K562 (cell line): ENCODE measurements at regions not wholly inside any gene's neighbourhood (a gene's known extent, or its start where the extent isn't known, plus 50 kb on each side); places are given as distances from the start of the nearest gene placed in this dataset.

Experiments
- ATAC-seq: fragments of 200-7000 bp; cut with Tn5 transposase; 3 replicates; pipeline ENCODE4 v1.9.1; 2020; ENCODE audit warnings: moderate library complexity
- BruUV-seq: library from RNA; stranded (reverse); fragments of 400-500 nt; replicated peaks from 2 replicates; lab custom pipeline; 2021; lab: Mats Ljungman, UMichigan
- CTCF ChIA-PET: fragments of 300-600 bp; formaldehyde crosslinking; extraction: SDS; loops from one replicate; lab custom pipeline; 2021; ENCODE audit warnings: low intra/inter-chr PET ratio; lab: Yijun Ruan, JAX
- POLR2A ChIA-PET: fragments of 300-600, 350-650 bp; sonication (Branson Sonifier 250); formaldehyde crosslinking; extraction: SDS; loops from one replicate; lab custom pipeline; 2021; ENCODE audit warnings: antibody characterized with exemption, inconsistent platforms; lab: Yijun Ruan, JAX
- DNase-seq, 4 experiments: peaks; one replicate each; pipeline versions ENCODE4 v3.0.0 to v3.0.0-alpha.2; 2011 to 2018; ENCODE audit warnings: low spot score in 3 of 4, mixed read lengths in 3 of 4; ENCODE audit errors: extremely low read depth in 1 of 4
- FAIRE-seq: peaks from 2 replicates; lab custom pipeline; 2011; peaks lifted over from hg19 to GRCh38; lab: Jason Lieb, UNC
- H2AFZ ChIP-seq: 2 replicates; pipeline ENCODE4 v1.6.0; 2011; ENCODE audit warnings: low read depth, low read length, control low read depth, inconsistent platforms
- H3K27ac ChIP-seq: fragments of 200-600 bp; 3 replicates; pipeline ENCODE4 v1.8.0; 2011; ENCODE audit warnings: low read depth, mild to moderate bottlenecking, control low read depth, inconsistent platforms, low read length, moderate library complexity, mixed read lengths; ENCODE audit errors: extremely low read depth
- H3K27me3 ChIP-seq, 2 experiments: fragments of 300-600 bp in 1 of 2; 2 replicates in 1 of 2; 3 replicates in 1 of 2; pipeline versions ENCODE4 v1.6.0 to v1.8.0; 2011; ENCODE audit warnings: inconsistent platforms in 2 of 2, low read length in 2 of 2, mild to moderate bottlenecking in 1 of 2, mixed read lengths in 1 of 2, moderate library complexity in 1 of 2; ENCODE audit not compliant: control insufficient read depth in 2 of 2, insufficient read depth in 2 of 2
- H3K36me3 ChIP-seq: fragments of 300-600 bp; 3 replicates; pipeline ENCODE4 v1.8.0; 2011; ENCODE audit warnings: mild to moderate bottlenecking, low read length, inconsistent platforms; ENCODE audit not compliant: control insufficient read depth, insufficient read depth
- H3K4me1 ChIP-seq, 2 experiments: fragments of 200-600 bp in 1 of 2; replicated peaks in 1 of 2; 2 replicates in 1 of 2; 3 replicates in 1 of 2; pipeline versions ENCODE4 v1.5.1 to v1.8.0; 2011; ENCODE audit warnings: inconsistent platforms in 2 of 2, low read length in 2 of 2, mild to moderate bottlenecking in 1 of 2, mixed read lengths in 1 of 2, moderate library complexity in 1 of 2; ENCODE audit not compliant: control insufficient read depth in 2 of 2, insufficient read depth in 2 of 2
- H3K4me2 ChIP-seq: 2 replicates; pipeline ENCODE4 v1.6.1; 2011; ENCODE audit warnings: low read length, control low read depth, inconsistent platforms, mixed read lengths; ENCODE audit not compliant: insufficient read depth
- H3K4me3 ChIP-seq: fragments of 200-600 bp; sonication (generic), shearing (Covaris generic); 2 replicates; pipeline ENCODE4 v1.5.1; 2016; ENCODE audit warnings: control low read depth, inconsistent platforms
- H3K79me2 ChIP-seq: fragments of 200-600 bp; 3 replicates; pipeline ENCODE4 v1.8.0; 2011; ENCODE audit warnings: low read length, inconsistent platforms; ENCODE audit not compliant: control insufficient read depth, insufficient read depth
- H3K9ac ChIP-seq, 2 experiments: 2 replicates each; pipeline versions ENCODE4 v1.6.0 to v1.6.1; 2011; ENCODE audit warnings: low read depth in 2 of 2, low read length in 2 of 2, control low read depth in 1 of 2, inconsistent platforms in 1 of 2, mild to moderate bottlenecking in 1 of 2, mixed read lengths in 1 of 2; ENCODE audit not compliant: insufficient read depth in 1 of 2
- H3K9me1 ChIP-seq: one replicate; pipeline ENCODE4 v1.6.0; 2011; ENCODE audit warnings: inconsistent platforms, mild to moderate bottlenecking, low read length, moderate library complexity; ENCODE audit not compliant: control insufficient read depth, insufficient read depth
- H3K9me3 ChIP-seq: replicated peaks from 2 replicates; pipeline ENCODE4 v1.5.1; 2011; ENCODE audit warnings: low read depth, low read length, inconsistent platforms; ENCODE audit not compliant: control insufficient read depth, insufficient read depth
- H4K20me1 ChIP-seq: replicated peaks from 2 replicates; pipeline ENCODE4 v1.6.1; 2011; ENCODE audit warnings: low read length, inconsistent platforms, mixed read lengths; ENCODE audit not compliant: control insufficient read depth, insufficient read depth
- ATF4 ChIP-seq: fragments of 450-650 bp; formaldehyde crosslinking; IDR thresholded peaks from 2 replicates; pipeline ENCODE4 v1.4.0; 2022; ENCODE audit warnings: mild to moderate bottlenecking, moderate library complexity
- BRD9 ChIP-seq: fragments of 450-650 bp; IDR thresholded peaks from 2 replicates; pipeline ENCODE4 v1.6.1; 2018; ENCODE audit warnings: low read depth; ENCODE audit not compliant: partially characterized antibody
- CBX1 ChIP-seq: sonication (generic); IDR thresholded peaks from 2 replicates; pipeline ENCODE4 v1.6.1; 2016; ENCODE audit warnings: antibody characterized with exemption, low read depth, mild to moderate bottlenecking
- CCAR2 ChIP-seq: fragments of 200-400 bp; formaldehyde crosslinking; IDR thresholded peaks from 2 replicates; pipeline ENCODE4 v1.6.1; 2017; ENCODE audit warnings: mild to moderate bottlenecking, low read depth, low read length
- DACH1 ChIP-seq: fragments of 450-650 bp; IDR thresholded peaks from 2 replicates; pipeline ENCODE4 v1.6.1; 2018; ENCODE audit not compliant: partially characterized antibody
- HES1 ChIP-seq: fragments of 450-650 bp; IDR thresholded peaks from 2 replicates; pipeline ENCODE4 v1.6.1; 2016; ENCODE audit warnings: low read depth, mild to moderate bottlenecking, moderate library complexity
- HMG20A ChIP-seq: fragments of 450-650 bp; formaldehyde crosslinking; conservative IDR thresholded peaks from 2 replicates; pipeline ENCODE4 v1.4.0; 2020; ENCODE audit warnings: mild to moderate bottlenecking, mixed read lengths
- ILK ChIP-seq: fragments of 450-650 bp; IDR thresholded peaks from 2 replicates; pipeline ENCODE4 v1.6.1; 2016; ENCODE audit warnings: missing genetic modification characterization, low read depth, mild to moderate bottlenecking, missing compliant biosample characterization, moderate library complexity, borderline replicate concordance
- MAFG ChIP-seq: fragments of 450-650 bp; conservative IDR thresholded peaks from 2 replicates; pipeline ENCODE4 v1.6.1; 2016; ENCODE audit warnings: missing genetic modification characterization, missing compliant biosample characterization
- MED1 ChIP-seq: sonication (generic); formaldehyde crosslinking; IDR thresholded peaks from 2 replicates; pipeline ENCODE4 v1.8.1; 2023; ENCODE audit warnings: missing genetic modification reagents, borderline replicate concordance
- MEF2D ChIP-seq: conservative IDR thresholded peaks from 2 replicates; pipeline ENCODE4 v1.6.1; 2016; ENCODE audit warnings: low read depth, missing genetic modification characterization, missing compliant biosample characterization
- SAFB ChIP-seq: fragments of 200-400 bp; formaldehyde crosslinking; IDR thresholded peaks from 2 replicates; pipeline ENCODE4 v1.6.1; 2017; ENCODE audit warnings: low read depth, low read length, borderline replicate concordance
- SMARCC2 ChIP-seq: fragments of 450-650 bp; IDR thresholded peaks from 2 replicates; pipeline ENCODE4 v1.6.1; 2017; ENCODE audit warnings: antibody characterized with exemption, moderate library complexity, mild to moderate bottlenecking, low read depth
- VEZF1 ChIP-seq: fragments of 200-800 bp; sonication (Bioruptor generic); IDR thresholded peaks from 2 replicates; pipeline ENCODE4 v1.6.1; 2017; ENCODE audit warnings: missing genetic modification characterization, missing compliant biosample characterization
- ZBTB11 ChIP-seq, 3 experiments: fragments of 200-800 bp in 1 of 3; fragments of 250-450 bp in 1 of 3; fragments of 450-650 bp in 1 of 3; sonication (Bioruptor Pico) in 1 of 3; sonication (Bioruptor generic) in 1 of 3; formaldehyde crosslinking in 1 of 3; IDR thresholded peaks; 2 replicates each; pipeline versions ENCODE4 v1.6.1 to v1.8.0; 2016 to 2022; ENCODE audit warnings: mild to moderate bottlenecking in 2 of 3, missing genetic modification characterization in 2 of 3, missing compliant biosample characterization in 1 of 3, moderate library complexity in 1 of 3
- ZFP30 ChIP-seq: fragments of 250-450 bp; sonication (Bioruptor Pico); IDR thresholded peaks from 2 replicates; pipeline ENCODE4 v1.8.0; 2022; ENCODE audit warnings: moderate library complexity, mild to moderate bottlenecking, inconsistent platforms, borderline replicate concordance
- ZFP36 ChIP-seq: fragments of 150-350 bp; IDR thresholded peaks from 2 replicates; pipeline ENCODE4 v1.6.1; 2018; ENCODE audit warnings: low read length, low read depth; ENCODE audit not compliant: partially characterized antibody
- ZKSCAN3 ChIP-seq: fragments of 250-450 bp; sonication (Bioruptor Pico); IDR thresholded peaks from 2 replicates; pipeline ENCODE4 v1.4.0; 2020
- WGBS: fragments of 100-300 bp; shearing (Covaris generic); methylation state at CpG from one replicate; pipeline ENCODE4 v1.1.6; 2016; ENCODE audit warnings: low coverage, mixed read lengths; ENCODE audit not compliant: insufficient coverage; ENCODE audit errors: missing lambda C conversion rate; 5-methylcytosine and 5-hydroxymethylcytosine counted together
- in situ Hi-C: fragments of 300-500 bp; cut with MboI; formaldehyde crosslinking; loops from 4 replicates; pipeline ENCODE4 v1.15.0; 2018; ENCODE audit warnings: inconsistent platforms, mixed read lengths
- intact Hi-C: fragments of 100-400 bp; cut with micrococcal nuclease; formaldehyde crosslinking; loops from 2 replicates; pipeline ENCODE4 v1.14.2; 2022

GRCh38 chr4:59646082-59646481, 1554.0 kb upstream of the ADGRL3 start:
- no peak overlapping the region for H3K4me3 ChIP-seq
- H3K9ac ChIP-seq = no peak overlapping the region
- FAIRE-seq = no peak
- H3K4me1 ChIP-seq = no peaks in the 10 kb centered on the region
- in situ Hi-C loops (no loop called here), intact Hi-C loops (no loop called here)
- no peaks in the 10 kb centered on the region for H3K9me1 ChIP-seq
- CTCF ChIA-PET = no interaction called here
- ATAC-seq = no peak
- H3K27ac ChIP-seq = no peak overlapping the region
- H3K79me2 ChIP-seq = no peaks in the 10 kb centered on the region
- no peaks in the 10 kb centered on the region for H4K20me1 ChIP-seq
- WGBS = 2% methylated on average over 5 of the region's 5 CpGs
- no peak for DNase-seq
- H3K36me3 ChIP-seq = no peaks in the 10 kb centered on the region
- no peak overlapping the region for H2AFZ ChIP-seq
- H3K4me2 ChIP-seq = no peak overlapping the region
- BruUV-seq = no TSS peak
- H3K9me3 ChIP-seq = no peaks in the 10 kb centered on the region
- no peaks in the 10 kb centered on the region for H3K27me3 ChIP-seq
- POLR2A ChIA-PET = no interaction called here
- TF ChIP-seq ZBTB11 (CRISPR knock-in tag; IDR thresholded peaks at IDR 0.05) (no peak), HMG20A (no peak), MED1 (CRISPR knock-in tag) (no peak), VEZF1 (CRISPR knock-in tag) (no peak), ZFP30 (CRISPR knock-in tag) (no peak), MEF2D (tag) (no peak), SAFB (no peak), ZFP36 (no peak), ATF4 (CRISPR knock-in tag) (no peak), MAFG (tag) (no peak), ILK (tag) (no peak), ZKSCAN3 (CRISPR knock-in tag) (no peak), CBX1 (no peak), CCAR2 (no peak), HES1 (no peak), DACH1 (no peak), SMARCC2 (no peak), BRD9 (no peak)
